GM19025 (cell line): ENCODE measurements at regions not wholly inside any gene's neighbourhood (a gene's known extent, or its start where the extent isn't known, plus 50 kb on each side); places are given as distances from the start of the nearest gene placed in this dataset.

Experiments used
- ATAC-seq: cut with Tn5 transposase; IDR thresholded peaks from one replicate; pipeline ENCODE4 v1.9.1; 2021; ENCODE audit warnings: mild to moderate bottlenecking, low read depth, moderate library complexity; ENCODE audit not compliant: unreplicated experiment

DNA sequence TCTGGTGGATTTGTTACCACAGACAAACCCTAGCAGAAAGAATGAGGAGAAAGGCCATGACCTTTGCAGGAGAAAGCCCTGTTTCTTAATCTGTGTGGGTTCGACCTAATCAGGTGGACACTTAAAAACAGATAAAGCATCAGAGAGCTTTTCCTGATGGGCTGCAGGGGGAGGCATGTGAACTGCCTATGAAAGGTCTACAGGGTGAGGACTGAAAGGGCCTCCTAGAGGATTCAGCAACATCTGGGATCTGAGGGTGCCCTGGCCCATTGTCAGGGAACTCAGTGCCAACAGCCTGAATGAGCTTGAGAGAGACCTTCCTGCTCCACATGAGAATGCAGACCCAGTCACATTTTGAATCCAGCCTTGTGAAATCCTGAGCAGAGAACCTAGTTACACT lies 178.8 kb upstream of the DDHD1 start:
- no peak for ATAC-seq

GRCh38 chr14:53331247-53331646 lies 178.1 kb upstream of the DDHD1 start:
- no peak for ATAC-seq

GRCh38 chr14:53330441-53330840 lies 177.3 kb upstream of the DDHD1 start:
- no peak for ATAC-seq

- ATAC-seq: no peak
Measured at GRCh38 chr14:53328841-53329240, 175.7 kb upstream of the DDHD1 start.

DNA sequence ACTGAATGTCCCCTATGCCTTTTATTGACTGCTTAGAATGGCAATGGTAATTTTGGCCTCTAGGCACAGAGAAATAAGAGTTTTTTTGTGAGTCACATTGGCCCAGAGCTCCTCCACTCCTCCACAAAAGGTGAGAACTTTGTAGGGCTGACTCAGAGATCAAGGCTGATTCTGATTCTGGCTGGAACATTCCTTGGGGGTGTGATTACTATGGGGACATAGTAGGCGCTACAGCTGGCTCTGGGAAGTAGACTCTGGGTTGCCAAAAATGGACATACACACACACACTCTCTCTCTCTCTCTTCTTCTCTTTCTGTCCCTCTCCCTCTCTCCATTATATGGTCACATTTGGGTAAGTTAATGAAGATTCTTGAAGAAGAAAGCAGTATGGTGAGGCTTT lies 174.6 kb upstream of the DDHD1 start:
- ATAC-seq: no peak

- ATAC-seq: no peak
Measured at GRCh38 chr14:53325176-53325806, 172.2 kb upstream of the DDHD1 start.

- no peak for ATAC-seq
Measured at GRCh38 chr14:53316504-53316903, 163.4 kb upstream of the DDHD1 start.

- ATAC-seq: no peak
Measured at GRCh38 chr14:53310412-53310811, 157.3 kb upstream of the DDHD1 start.

GRCh38 chr14:53306911-53307310 lies 153.8 kb upstream of the DDHD1 start:
- no peak for ATAC-seq

DNA sequence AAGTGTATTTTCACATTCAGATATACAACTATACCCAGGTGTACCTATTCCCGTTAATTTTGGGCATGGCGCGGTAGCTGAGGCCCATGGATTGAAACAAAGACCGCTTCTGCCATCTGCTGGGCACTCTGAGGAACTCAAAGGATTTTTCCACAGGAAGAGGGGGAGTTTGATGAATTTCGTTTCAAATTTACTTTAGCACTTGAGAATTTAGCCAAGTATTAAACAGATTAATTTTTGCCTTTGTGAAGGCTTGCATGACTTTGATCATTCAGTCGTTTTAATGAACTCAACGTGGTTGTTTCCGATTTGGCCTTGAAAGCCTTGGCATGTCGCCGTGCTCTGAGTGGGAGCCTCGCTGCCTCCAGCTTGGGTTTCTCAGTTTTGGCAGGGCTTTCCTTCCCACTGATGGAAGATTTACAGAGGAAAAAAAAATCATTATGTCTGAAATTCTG lies 153.2 kb upstream of the DDHD1 start:
- no peak for ATAC-seq

DNA sequence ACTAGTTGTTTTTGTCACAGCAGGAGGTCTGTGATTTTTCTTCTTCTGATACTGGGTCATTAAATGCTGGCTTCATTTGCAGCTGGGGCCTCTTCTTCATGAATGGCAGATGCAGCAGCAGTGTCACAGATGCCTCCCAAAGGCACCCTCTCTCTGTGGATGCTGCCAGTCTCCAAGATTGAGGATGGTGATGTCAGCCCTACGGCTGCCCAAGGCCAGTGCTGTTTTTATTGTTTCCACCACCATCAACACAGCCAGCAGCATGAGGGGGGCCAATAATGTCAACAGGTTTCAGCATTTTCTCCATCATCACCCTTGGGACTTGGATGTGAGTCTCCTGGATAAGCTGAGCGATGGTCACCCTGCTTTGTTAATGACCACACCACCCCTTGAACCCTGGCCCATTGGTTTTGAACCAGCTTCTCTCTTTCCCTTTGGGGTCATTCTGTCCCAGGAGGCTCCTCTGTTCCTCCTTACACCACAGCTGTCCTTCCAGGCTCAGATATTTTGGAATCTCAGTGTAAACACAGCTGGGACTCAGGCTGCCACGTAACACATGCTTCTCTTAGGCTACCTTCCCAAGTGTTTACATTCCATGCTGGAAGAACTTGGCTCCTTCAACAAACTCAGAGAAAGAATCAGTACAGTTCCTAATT lies 151.7 kb upstream of the DDHD1 start:
- no peak for ATAC-seq

DNA sequence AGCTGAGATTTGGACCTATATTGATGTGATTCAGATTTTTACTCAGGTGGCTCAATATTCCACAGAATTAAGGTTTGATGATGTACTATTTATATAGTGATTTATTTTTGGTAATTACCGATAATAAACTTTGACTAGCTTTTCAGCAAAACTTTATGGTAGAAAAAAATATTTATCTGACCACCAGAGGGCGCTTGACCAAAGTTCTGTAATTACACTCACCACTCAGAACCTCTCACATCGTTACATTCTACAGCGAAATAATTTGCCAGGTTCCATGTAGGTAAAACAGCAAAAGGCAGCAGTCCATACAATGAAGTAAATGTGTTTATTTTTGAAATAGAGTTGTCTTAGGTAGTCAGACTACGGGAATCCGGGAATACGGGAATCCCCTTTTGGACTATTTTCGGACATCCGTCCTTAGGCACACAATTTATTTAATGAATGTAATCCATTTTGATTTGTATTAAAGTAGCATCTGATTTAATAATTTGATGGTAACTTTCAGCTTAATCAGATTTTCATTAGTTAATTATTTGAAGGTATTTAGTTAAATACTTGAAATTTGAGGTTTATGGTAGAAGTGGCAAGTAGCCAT lies 143.0 kb upstream of the DDHD1 start:
- no peak for ATAC-seq

- ATAC-seq: no peak
Measured at GRCh38 chr14:53295372-53295771, 142.2 kb upstream of the DDHD1 start.

GRCh38 chr14:53286301-53286700 lies 133.2 kb upstream of the DDHD1 start:
- ATAC-seq: no peak

GRCh38 chr14:53285821-53286220 lies 132.7 kb upstream of the DDHD1 start:
- ATAC-seq: no peak

DNA sequence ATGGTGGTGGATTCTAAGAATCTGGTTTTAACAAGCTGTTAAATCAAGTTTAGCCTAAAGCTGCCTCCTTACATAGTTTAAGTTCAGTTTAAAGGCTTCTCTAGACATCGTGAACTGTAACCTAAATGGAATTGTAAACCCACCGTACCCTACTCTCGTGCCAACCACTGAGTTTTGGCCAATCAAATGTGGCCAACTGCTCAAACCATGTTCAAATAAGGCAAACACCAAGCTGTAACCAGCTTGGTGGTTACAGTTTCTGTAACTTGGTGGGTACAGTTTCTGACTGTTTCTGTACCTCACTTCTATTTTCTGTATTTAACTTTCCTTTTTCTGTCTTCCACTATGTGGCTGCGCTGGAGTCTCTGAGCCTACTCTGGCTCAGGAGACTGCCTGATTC lies 131.9 kb upstream of the DDHD1 start:
- ATAC-seq: no peak

GRCh38 chr14:53278602-53279506 lies 125.7 kb upstream of the DDHD1 start:
- ATAC-seq: no peak

DNA sequence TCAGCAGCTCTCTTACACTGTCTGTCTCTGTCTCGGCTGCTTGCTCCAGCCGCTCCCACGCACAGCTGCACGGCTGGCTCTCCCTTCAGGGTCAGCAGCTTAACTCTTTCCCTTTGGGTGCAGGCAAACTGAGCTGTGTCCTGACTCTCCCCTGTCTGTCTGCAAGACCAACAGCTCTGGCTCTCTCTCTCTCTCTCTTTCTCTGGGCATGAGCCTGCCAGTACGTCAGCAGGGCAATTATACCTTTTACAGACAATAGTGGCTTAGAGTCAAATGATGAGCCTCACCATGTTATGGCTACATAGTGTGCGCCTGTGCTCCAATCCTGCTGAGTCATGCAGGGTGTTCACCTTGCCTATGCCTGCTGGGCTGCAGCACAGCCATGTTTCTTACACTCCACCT lies 120.5 kb upstream of the DDHD1 start:
- ATAC-seq: no peak

- no peak for ATAC-seq
Measured at GRCh38 chr14:53265025-53265424, 111.9 kb upstream of the DDHD1 start.

DNA sequence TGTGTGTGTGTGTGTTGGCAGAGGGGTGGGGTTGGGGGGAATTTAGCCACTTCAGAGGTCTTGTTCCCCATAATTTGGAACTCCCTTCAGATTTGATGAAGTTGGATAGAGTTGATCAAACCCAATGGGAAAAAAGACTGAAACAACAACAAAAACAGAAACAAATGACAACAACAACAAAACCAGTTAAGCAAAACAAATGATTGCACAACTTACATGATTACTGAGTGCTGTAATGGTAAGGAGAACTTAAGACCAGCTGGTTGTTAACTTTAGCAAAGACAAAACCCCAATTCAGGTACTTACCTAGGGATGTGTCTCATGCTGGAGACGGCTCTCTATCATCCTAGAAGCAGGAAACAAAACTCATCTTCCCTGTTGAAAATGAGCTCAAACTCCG lies 107.8 kb upstream of the DDHD1 start:
- no peak for ATAC-seq

- ATAC-seq: no peak
Measured at GRCh38 chr14:53260286-53260685, 107.2 kb upstream of the DDHD1 start.
